Heart left ventricle (tissue), 16 donors: ENCODE measurements at regions not wholly inside any gene's neighbourhood (a gene's known extent, or its start where the extent isn't known, plus 50 kb on each side); places are given as distances from the start of the nearest gene placed in this dataset.

Experiments
- ATAC-seq, 4 donors: fragments of 200-7000 bp; cut with Tn5 transposase; one replicate each; pipeline ENCODE4 v1.9.1; 2020 to 2022; ENCODE audit warnings: moderate library complexity in 4 of 4, mild to moderate bottlenecking in 3 of 4, moderate number of reproducible peaks in 1 of 4
- DNase-seq, 5 donors: peaks; one replicate each; pipeline ENCODE4 v3.0.0-alpha.2; 2020
- H3K27ac ChIP-seq, 12 donors: fragments of 200-600 bp; sonication (generic) in 4 of 12; one replicate each; pipeline versions ENCODE4 v1.5.0 to v1.8.0; 2016 to 2022; ENCODE audit warnings: mild to moderate bottlenecking in 2 of 12
- H3K27me3 ChIP-seq, 9 donors: fragments of 200-600 bp; sonication (generic) in 2 of 9; one replicate each; pipeline versions ENCODE4 v1.5.1 to v1.8.0; 2016 to 2022; ENCODE audit warnings: mild to moderate bottlenecking in 3 of 9
- H3K36me3 ChIP-seq, 9 donors: fragments of 200-600 bp; sonication (generic) in 2 of 9; one replicate each; pipeline versions ENCODE4 v1.5.0 to v1.8.0; 2018 to 2022; ENCODE audit warnings: mild to moderate bottlenecking in 2 of 9
- H3K4me1 ChIP-seq, 12 donors: fragments of 200-600 bp; sonication (generic) in 4 of 12; one replicate each; pipeline versions ENCODE4 v1.5.0 to v1.8.0; 2016 to 2022; ENCODE audit warnings: mild to moderate bottlenecking in 3 of 12
- H3K4me3 ChIP-seq, 12 donors: fragments of 200-600 bp; sonication (generic) in 4 of 12; one replicate each; pipeline versions ENCODE4 v1.5.0 to v1.8.0; 2017 to 2022; ENCODE audit warnings: mild to moderate bottlenecking in 9 of 12, moderate library complexity in 4 of 12
- H3K9me3 ChIP-seq, 12 donors: fragments of 200-600 bp; sonication (generic) in 4 of 12; one replicate each; pipeline versions ENCODE4 v1.5.0 to v1.8.0; 2016 to 2022; ENCODE audit warnings: mild to moderate bottlenecking in 1 of 12
- POLR2A ChIP-seq, 2 donors: fragments of 450-650 bp; IDR thresholded peaks; one replicate each; pipeline ENCODE4 v1.6.1; 2017; ENCODE audit warnings: antibody characterized with exemption in 2 of 2, mild to moderate bottlenecking in 2 of 2, moderate library complexity in 2 of 2
- WGBS, 4 donors: extraction: QIAGEN DNeasy Blood & Tissue Kit in 2 of 4; methylation state at CpG; one replicate each; pipeline versions ENCODE4 v1.1.5 to v1.1.7; 2013 to 2018; 5-methylcytosine and 5-hydroxymethylcytosine counted together
- intact Hi-C, 10 donors: fragments of 100-400 bp; cut with DNase I; formaldehyde crosslinking; loops; one replicate each; pipeline versions ENCODE4 v1.11.1 to v1.14.2; 2022
- TF ChIP-seq, protein P1 (sequence below), 12 donors: fragments of 200-600 bp; sonication (generic) in 4 of 12; IDR thresholded peaks; one replicate each; pipeline versions ENCODE4 v1.5.0 to v1.8.0; 2018 to 2022; ENCODE audit warnings: antibody characterized with exemption in 12 of 12, mild to moderate bottlenecking in 5 of 12
- donor health status: ischemic (EF 13 %, LVEDD 7.1; RV severe dilation, severe dysfunction).
- donor health status: healthy with polysubstance abuse.
- donor health status: DM: no; HTN: yes; CAD: no.
- donor health status: DM: no; HTN: no; CAD: no.
- donor health status: ischemic (EF 25% LVEDD 6.9; RV normal size, moderate dysfunction).
- donor health status: ischemic (EF 25% LVEDD 5.7; RV mildly dilated, moderate dysfunction).
- donor health status: healthy.
- donor health status: DM: yes; HTN: yes; CAD: no.
- donor health status: ischemic (EF 35%, LVEDD 5.7; RV mildly dilated, moderate dysfunction).
- donor health status: nonischemic (EF 11% LVEDD 7.7; RV severe dilation, severe dysfunction).
- donor health status: DM: yes; HTN: yes; CAD: no.
- donor health status: PGD.
- donor health status: ischemic (EF 29% LVEDD 5.4; RV normal size, mild dysfunction).
- donor health status: nonischemic (EF 23%, LVEDD 6.1; RV moderate dilation, normal function).

DNA sequence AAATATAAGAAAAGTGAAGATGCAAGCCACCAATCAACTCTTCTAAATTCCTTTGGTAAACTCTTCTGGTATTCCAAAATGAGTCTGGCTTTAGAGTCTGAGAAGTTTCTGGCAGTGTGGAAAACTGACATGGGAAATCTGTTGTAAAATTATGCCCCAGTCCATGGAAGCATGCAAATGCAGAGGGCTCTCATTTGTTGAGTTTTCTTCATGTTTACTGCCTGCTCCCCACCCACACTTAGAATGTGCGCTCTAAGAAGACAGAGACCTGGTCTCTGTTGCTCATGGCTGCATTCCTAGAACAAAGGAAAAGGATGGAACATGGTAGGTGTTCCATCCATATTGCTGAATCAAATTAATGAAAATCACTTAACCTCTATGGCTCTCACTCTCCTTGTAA is 411.8 kb upstream of the PDZRN3 start:
- Histone ChIP-seq H3K9me3 (no peaks in the 10 kb centered on the region), H3K27me3 (no peaks in the 10 kb centered on the region), H3K36me3 (no peaks in the 10 kb centered on the region), H3K4me1 (no peaks in the 10 kb centered on the region), H3K4me3 (no peak overlapping the region), H3K27ac (no peak overlapping the region)
- DNase-seq: no peak
- 0% methylated on average over 1 of the region's 1 CpG for WGBS, 4 donors
- no peak for ATAC-seq
- intact Hi-C loops: no loop called here
- TF ChIP-seq, protein P1, sequence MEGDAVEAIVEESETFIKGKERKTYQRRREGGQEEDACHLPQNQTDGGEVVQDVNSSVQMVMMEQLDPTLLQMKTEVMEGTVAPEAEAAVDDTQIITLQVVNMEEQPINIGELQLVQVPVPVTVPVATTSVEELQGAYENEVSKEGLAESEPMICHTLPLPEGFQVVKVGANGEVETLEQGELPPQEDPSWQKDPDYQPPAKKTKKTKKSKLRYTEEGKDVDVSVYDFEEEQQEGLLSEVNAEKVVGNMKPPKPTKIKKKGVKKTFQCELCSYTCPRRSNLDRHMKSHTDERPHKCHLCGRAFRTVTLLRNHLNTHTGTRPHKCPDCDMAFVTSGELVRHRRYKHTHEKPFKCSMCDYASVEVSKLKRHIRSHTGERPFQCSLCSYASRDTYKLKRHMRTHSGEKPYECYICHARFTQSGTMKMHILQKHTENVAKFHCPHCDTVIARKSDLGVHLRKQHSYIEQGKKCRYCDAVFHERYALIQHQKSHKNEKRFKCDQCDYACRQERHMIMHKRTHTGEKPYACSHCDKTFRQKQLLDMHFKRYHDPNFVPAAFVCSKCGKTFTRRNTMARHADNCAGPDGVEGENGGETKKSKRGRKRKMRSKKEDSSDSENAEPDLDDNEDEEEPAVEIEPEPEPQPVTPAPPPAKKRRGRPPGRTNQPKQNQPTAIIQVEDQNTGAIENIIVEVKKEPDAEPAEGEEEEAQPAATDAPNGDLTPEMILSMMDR (IDR thresholded peaks at IDR 0.05): no peak
- TF ChIP-seq POLR2A (IDR thresholded peaks at IDR 0.05): no peak

DNA sequence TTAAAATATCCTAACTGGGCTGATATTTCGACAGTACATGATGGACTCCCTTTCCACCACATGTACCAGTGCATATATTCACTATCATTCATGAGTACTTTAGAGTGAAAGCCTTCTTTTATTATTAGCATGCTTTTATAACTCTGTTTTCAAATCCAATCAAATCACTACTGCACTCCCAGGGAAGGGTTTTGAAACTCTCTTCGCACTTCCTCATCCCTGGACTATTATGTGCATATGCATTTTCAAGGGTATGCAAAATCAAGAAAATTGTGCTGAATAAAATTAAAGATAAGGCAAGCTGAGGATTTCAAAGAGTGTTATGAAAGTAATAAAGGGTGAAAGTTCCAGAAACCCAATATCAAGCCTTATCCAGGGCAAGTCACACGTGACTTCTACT is 411.4 kb upstream of the PDZRN3 start:
- Histone ChIP-seq H3K4me1 (no peaks in the 10 kb centered on the region), H3K9me3 (no peaks in the 10 kb centered on the region), H3K27me3 (no peaks in the 10 kb centered on the region), H3K4me3 (no peak overlapping the region), H3K36me3 (no peaks in the 10 kb centered on the region), H3K27ac (no peak overlapping the region)
- 84 to 87% (median 85%) methylated on average over 3 of the region's 3 CpGs for WGBS, 4 donors
- TF ChIP-seq, protein P1 (IDR thresholded peaks at IDR 0.05): no peak
- TF ChIP-seq POLR2A (IDR thresholded peaks at IDR 0.05): no peak
- no peak for ATAC-seq
- no peak for DNase-seq
- intact Hi-C loops: no loop called here

DNA sequence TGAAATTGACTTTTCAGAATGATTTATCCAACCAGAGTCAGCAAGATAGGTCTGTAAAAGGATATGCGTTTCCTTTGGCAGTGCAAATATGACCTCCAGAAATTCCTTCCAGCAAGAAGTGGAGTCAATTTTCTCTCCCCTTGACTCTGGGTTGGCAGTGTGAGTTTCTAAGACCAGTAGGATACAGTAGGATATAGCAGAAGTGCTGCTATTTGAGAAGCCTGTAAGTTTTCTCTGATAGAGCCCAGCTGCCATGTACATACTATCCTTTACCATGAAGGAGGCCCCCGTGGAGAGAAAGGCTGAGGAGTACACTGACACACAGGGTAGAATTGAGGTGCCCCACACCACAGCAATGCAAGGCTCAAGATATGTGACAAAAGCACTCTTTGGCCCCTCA is 409.1 kb upstream of the PDZRN3 start:
- Histone ChIP-seq H3K27me3 (no peaks in the 10 kb centered on the region), H3K9me3 (no peaks in the 10 kb centered on the region), H3K36me3 (no peaks in the 10 kb centered on the region), H3K4me3 (no peak overlapping the region), H3K27ac (no peak overlapping the region), H3K4me1 (no peaks in the 10 kb centered on the region)
- WGBS, 4 donors: 59 to 76% (median 70%) methylated on average over 2 of the region's 2 CpGs
- intact Hi-C loops: no loop called here
- no peak for TF ChIP-seq POLR2A (IDR thresholded peaks at IDR 0.05)
- TF ChIP-seq, protein P1 (IDR thresholded peaks at IDR 0.05): no peak
- DNase-seq: no peak
- no peak for ATAC-seq

- no peak for ATAC-seq
- intact Hi-C loops: no loop called here
- WGBS, 4 donors: 42 to 68% (median 57%) methylated on average over 2 of the region's 2 CpGs
- DNase-seq: no peak
- no peaks in the 10 kb centered on the region for H3K36me3 ChIP-seq
- H3K27me3 ChIP-seq: no peaks in the 10 kb centered on the region
- no peak for TF ChIP-seq POLR2A (IDR thresholded peaks at IDR 0.05)
- no peak overlapping the region for H3K27ac ChIP-seq
- H3K4me3 ChIP-seq: no peak overlapping the region
- H3K9me3 ChIP-seq: no peaks in the 10 kb centered on the region
- H3K4me1 ChIP-seq: no peaks in the 10 kb centered on the region
Observed at GRCh38 chr3:74033381-74033780, 408.6 kb upstream of the PDZRN3 start.

DNA sequence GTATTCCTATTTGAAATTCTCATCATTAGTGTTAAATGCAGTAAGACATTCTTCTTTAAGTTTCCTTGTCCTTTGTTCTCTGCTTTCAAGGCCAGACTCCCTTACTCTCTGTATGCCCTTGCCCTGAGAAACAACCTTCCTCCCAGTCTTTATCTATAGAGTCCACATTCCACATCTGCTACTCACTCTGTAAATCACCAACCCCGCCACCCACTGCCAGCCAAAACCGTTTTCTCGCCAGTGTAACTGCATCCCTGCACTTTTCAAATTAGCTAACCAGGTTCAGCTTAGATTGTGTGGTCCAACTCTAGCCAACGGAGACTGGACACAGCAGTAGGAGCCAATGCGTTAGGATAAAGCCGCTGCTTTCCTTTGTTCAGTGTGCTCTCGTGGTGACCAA is 402.4 kb upstream of the PDZRN3 start:
- H3K36me3 ChIP-seq: no peaks in the 10 kb centered on the region
- H3K4me3 ChIP-seq: no peak overlapping the region
- H3K9me3 ChIP-seq: no peaks in the 10 kb centered on the region
- H3K4me1 ChIP-seq: no peaks in the 10 kb centered on the region
- H3K27me3 ChIP-seq: no peaks in the 10 kb centered on the region
- ATAC-seq: no peak
- intact Hi-C loops: no loop called here
- no peak for TF ChIP-seq POLR2A (IDR thresholded peaks at IDR 0.05)
- TF ChIP-seq, protein P1 (IDR thresholded peaks at IDR 0.05): no peak
- H3K27ac ChIP-seq: no peak overlapping the region
- 67 to 77% (median 70%) methylated on average over 7 of the region's 7 CpGs for WGBS, 4 donors
- no peak for DNase-seq
